Natural killer cell (primary cell): ENCODE measurements at regions not wholly inside any gene's neighbourhood (a gene's known extent, or its start where the extent isn't known, plus 50 kb on each side); places are given as distances from the start of the nearest gene placed in this dataset.

ENCODE experiments used
- ATAC-seq, 3 donors: fragments of 150-1000 bp in 2 of 3; fragments of 200-7000 bp in 1 of 3; cut with Tn5 transposase; 1 replicate in 1 of 3; 2 replicates in 2 of 3; pipeline ENCODE4 v1.10.0; 2021; ENCODE audit warnings: mild to moderate bottlenecking in 2 of 3, moderate library complexity in 2 of 3
- DNase-seq, 2 donors: peaks; one replicate each; pipeline versions ENCODE4 v3.0.0 to v3.0.0-alpha.2; 2013 to 2021; ENCODE audit warnings: mixed read lengths in 1 of 2
- H3K27ac ChIP-seq: one replicate; pipeline ENCODE4 v1.5.1; 2013; ENCODE audit warnings: mild to moderate bottlenecking, low read length
- H3K27me3 ChIP-seq: one replicate; pipeline ENCODE4 v1.6.1; 2013; ENCODE audit warnings: low read length; ENCODE audit not compliant: control insufficient read depth, insufficient read depth
- H3K36me3 ChIP-seq: one replicate; pipeline ENCODE4 v1.6.1; 2013; ENCODE audit warnings: low read length; ENCODE audit not compliant: control insufficient read depth, insufficient read depth
- H3K4me1 ChIP-seq: one replicate; pipeline ENCODE4 v1.6.1; 2013; ENCODE audit warnings: low read length; ENCODE audit not compliant: control insufficient read depth, insufficient read depth
- H3K4me3 ChIP-seq: one replicate; pipeline ENCODE4 v1.5.1; 2013; ENCODE audit warnings: low read length
- H3K9me3 ChIP-seq: one replicate; pipeline ENCODE4 v1.6.1; 2013; ENCODE audit warnings: low read length; ENCODE audit not compliant: control insufficient read depth, insufficient read depth
- H3K27ac Mint-ChIP-seq, 2 donors: one replicate each; pipeline ENCODE4 v1.8.0; 2022; ENCODE audit warnings: mild to moderate bottlenecking in 2 of 2, mixed read lengths in 2 of 2, moderate library complexity in 1 of 2
- H3K27me3 Mint-ChIP-seq, 2 donors: one replicate each; pipeline ENCODE4 v1.8.0; 2022; ENCODE audit warnings: low read depth in 2 of 2, mixed read lengths in 2 of 2
- H3K36me3 Mint-ChIP-seq: one replicate; pipeline ENCODE4 v1.8.0; 2022; ENCODE audit warnings: mixed read lengths
- H3K4me1 Mint-ChIP-seq, 2 donors: one replicate each; pipeline ENCODE4 v1.8.0; 2022; ENCODE audit warnings: mixed read lengths in 2 of 2
- H3K4me3 Mint-ChIP-seq: one replicate; pipeline ENCODE4 v1.8.0; 2022; ENCODE audit warnings: mild to moderate bottlenecking, moderate library complexity, mixed read lengths
- H3K9me3 Mint-ChIP-seq, 2 donors: one replicate each; pipeline ENCODE4 v1.8.0; 2022; ENCODE audit warnings: mixed read lengths in 2 of 2
- WGBS: methylation state at CpG from one replicate; pipeline ENCODE4 v1.1.7; 2013; ENCODE audit warnings: missing lambda C conversion rate; ENCODE audit not compliant: insufficient coverage; 5-methylcytosine and 5-hydroxymethylcytosine counted together
- intact Hi-C: fragments of 100-400 bp; cut with micrococcal nuclease; formaldehyde crosslinking; loops from one replicate; pipeline ENCODE4 v1.14.2; 2022
- TF ChIP-seq, protein P1 (sequence below): fragments of 200-600 bp; IDR thresholded peaks from one replicate; pipeline ENCODE4 v1.8.0; 2022; ENCODE audit warnings: antibody characterized with exemption

DNA sequence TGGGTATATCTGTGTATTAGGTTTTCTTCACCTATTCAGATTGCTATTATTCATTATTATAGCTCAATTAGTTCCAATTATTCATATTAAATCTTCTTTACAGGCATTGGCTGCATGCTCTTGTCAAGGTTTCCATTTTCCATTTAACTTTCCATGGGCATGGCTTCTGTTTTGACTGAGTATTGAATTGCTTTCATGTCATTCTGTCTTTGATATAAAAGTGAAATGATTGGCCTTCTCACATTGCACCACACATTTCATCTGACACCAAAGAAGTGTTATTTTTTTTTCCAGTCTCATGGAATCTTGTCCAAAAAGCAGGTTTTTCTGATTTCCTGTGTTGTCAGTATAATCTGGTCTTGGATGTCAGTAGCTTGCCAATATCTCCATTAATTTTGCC, 1244.3 kb downstream of the RAPGEF2 start:
- intact Hi-C loops, result no loop called here
- ATAC-seq, result no peak
- no peaks in the 10 kb centered on the region for H3K4me1 Mint-ChIP-seq
- no peaks in the 10 kb centered on the region for H3K36me3 ChIP-seq
- H3K4me1 ChIP-seq, result no peaks in the 10 kb centered on the region
- no peak overlapping the region for H3K27ac ChIP-seq
- no peak overlapping the region for H3K4me3 Mint-ChIP-seq
- TF ChIP-seq, protein P1, sequence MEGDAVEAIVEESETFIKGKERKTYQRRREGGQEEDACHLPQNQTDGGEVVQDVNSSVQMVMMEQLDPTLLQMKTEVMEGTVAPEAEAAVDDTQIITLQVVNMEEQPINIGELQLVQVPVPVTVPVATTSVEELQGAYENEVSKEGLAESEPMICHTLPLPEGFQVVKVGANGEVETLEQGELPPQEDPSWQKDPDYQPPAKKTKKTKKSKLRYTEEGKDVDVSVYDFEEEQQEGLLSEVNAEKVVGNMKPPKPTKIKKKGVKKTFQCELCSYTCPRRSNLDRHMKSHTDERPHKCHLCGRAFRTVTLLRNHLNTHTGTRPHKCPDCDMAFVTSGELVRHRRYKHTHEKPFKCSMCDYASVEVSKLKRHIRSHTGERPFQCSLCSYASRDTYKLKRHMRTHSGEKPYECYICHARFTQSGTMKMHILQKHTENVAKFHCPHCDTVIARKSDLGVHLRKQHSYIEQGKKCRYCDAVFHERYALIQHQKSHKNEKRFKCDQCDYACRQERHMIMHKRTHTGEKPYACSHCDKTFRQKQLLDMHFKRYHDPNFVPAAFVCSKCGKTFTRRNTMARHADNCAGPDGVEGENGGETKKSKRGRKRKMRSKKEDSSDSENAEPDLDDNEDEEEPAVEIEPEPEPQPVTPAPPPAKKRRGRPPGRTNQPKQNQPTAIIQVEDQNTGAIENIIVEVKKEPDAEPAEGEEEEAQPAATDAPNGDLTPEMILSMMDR, result no peak
- H3K9me3 Mint-ChIP-seq, result peaks cover 17 to 20% of the 10 kb centered on the region in 2 donors
- DNase-seq, result no peak
- H3K27me3 ChIP-seq, result no peaks in the 10 kb centered on the region
- H3K36me3 Mint-ChIP-seq, result no peaks in the 10 kb centered on the region
- no peak overlapping the region for H3K27ac Mint-ChIP-seq
- H3K27me3 Mint-ChIP-seq, result no peaks in the 10 kb centered on the region
- no peak overlapping the region for H3K4me3 ChIP-seq
- peaks cover 2% of the 10 kb centered on the region for H3K9me3 ChIP-seq

DNA sequence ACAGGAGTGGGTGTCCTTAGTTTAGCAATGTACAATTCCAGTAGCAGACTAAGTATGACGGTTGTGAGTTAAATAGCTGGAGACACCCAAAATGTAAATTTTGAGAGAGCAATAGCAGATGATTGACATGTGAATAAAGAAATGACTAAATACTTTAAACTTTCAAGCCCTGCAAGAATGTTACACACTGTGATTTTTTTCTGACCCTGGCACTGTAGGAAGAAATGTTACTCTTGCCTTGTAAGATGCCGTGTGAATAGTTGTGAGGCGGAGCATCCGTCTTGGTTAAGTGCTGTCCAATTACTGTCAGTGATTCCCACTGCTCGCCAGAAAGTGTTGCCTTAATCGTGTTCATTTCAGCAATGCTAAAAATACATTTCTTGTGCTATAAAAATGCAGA, 1248.1 kb downstream of the RAPGEF2 start:
- H3K9me3 ChIP-seq, result no peaks in the 10 kb centered on the region
- no peak overlapping the region for H3K27ac Mint-ChIP-seq
- no peaks in the 10 kb centered on the region for H3K4me1 ChIP-seq
- WGBS, result 94% methylated on average over 6 of the region's 6 CpGs
- no peaks in the 10 kb centered on the region for H3K27me3 ChIP-seq
- H3K4me3 Mint-ChIP-seq, result no peak overlapping the region
- no peak for ATAC-seq
- H3K4me3 ChIP-seq, result no peak overlapping the region
- H3K9me3 Mint-ChIP-seq, result peaks cover 16 to 20% of the 10 kb centered on the region in 2 donors
- no peaks in the 10 kb centered on the region for H3K27me3 Mint-ChIP-seq
- H3K27ac ChIP-seq, result no peak overlapping the region
- H3K36me3 ChIP-seq, result no peaks in the 10 kb centered on the region
- no peaks in the 10 kb centered on the region for H3K4me1 Mint-ChIP-seq
- TF ChIP-seq, protein P1, result no peak
- intact Hi-C loops, result no loop called here
- H3K36me3 Mint-ChIP-seq, result no peaks in the 10 kb centered on the region
- DNase-seq, result no peak

DNA sequence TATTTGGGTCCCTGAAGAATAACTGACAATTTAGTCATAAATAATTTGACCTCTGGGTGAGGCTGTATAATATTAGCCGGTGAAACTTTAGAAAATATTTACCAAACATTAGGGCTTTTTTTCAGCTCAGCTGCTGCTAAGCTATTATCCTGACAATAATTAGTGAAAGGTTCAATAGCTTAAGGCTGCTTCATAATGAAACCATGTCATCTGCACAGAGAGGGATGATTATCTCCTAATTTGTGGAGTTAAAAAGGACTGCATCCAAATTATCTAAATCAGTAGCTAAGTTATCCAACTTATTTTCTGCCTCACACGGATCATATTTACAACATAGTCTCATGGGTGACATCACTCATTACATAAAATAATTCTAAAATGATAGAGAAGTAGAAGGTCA, 1249.8 kb downstream of the RAPGEF2 start:
- Histone ChIP-seq H3K9me3 (no peaks in the 10 kb centered on the region), H3K4me1 (no peaks in the 10 kb centered on the region), H3K4me3 (no peak overlapping the region), H3K27ac (no peak overlapping the region), H3K36me3 (no peaks in the 10 kb centered on the region), H3K27me3 (no peaks in the 10 kb centered on the region)
- no peaks in the 10 kb centered on the region for H3K4me1 Mint-ChIP-seq
- intact Hi-C loops, result no loop called here
- no peak for DNase-seq
- no peak overlapping the region for H3K27ac Mint-ChIP-seq
- H3K36me3 Mint-ChIP-seq, result no peaks in the 10 kb centered on the region
- H3K9me3 Mint-ChIP-seq, result peaks cover 15 to 23% of the 10 kb centered on the region in 2 donors
- TF ChIP-seq, protein P1, result no peak
- no peak for ATAC-seq
- no CpG with 5 or more reads among the region's 2 CpGs for WGBS
- no peaks in the 10 kb centered on the region for H3K27me3 Mint-ChIP-seq
- H3K4me3 Mint-ChIP-seq, result no peak overlapping the region

DNA sequence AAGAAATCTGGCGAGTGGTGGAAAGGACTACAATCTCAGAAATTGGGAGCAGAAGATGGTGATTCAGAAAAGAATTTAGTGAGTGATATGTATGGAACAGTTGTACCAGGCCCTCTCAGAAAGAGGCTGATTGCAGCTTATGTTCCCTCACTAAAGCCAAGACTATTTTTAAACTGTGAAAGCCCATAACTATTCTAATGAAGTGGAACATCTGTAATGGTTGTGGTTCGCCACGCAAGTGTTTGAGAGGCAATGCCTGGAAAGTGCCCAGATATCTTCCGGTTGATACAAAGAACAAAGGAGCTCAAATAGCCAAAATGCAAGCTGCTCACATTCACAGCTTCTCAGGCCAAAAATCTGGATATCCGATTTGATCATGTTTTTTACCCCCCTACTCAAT, 1250.7 kb downstream of the RAPGEF2 start:
- H3K9me3 Mint-ChIP-seq, result peaks cover 13 to 18% of the 10 kb centered on the region in 2 donors
- H3K4me1 Mint-ChIP-seq, result no peaks in the 10 kb centered on the region
- no peaks in the 10 kb centered on the region for H3K4me1 ChIP-seq
- ATAC-seq (no peak), DNase-seq (no peak)
- no peak overlapping the region for H3K4me3 ChIP-seq
- H3K27me3 ChIP-seq, result no peaks in the 10 kb centered on the region
- H3K27ac ChIP-seq, result no peak overlapping the region
- H3K27me3 Mint-ChIP-seq, result no peaks in the 10 kb centered on the region
- no peaks in the 10 kb centered on the region for H3K36me3 ChIP-seq
- TF ChIP-seq, protein P1, result no peak
- H3K27ac Mint-ChIP-seq, result no peak overlapping the region
- H3K36me3 Mint-ChIP-seq, result no peaks in the 10 kb centered on the region
- no peak overlapping the region for H3K4me3 Mint-ChIP-seq
- WGBS, result 78% methylated on average over 5 of the region's 5 CpGs
- no peaks in the 10 kb centered on the region for H3K9me3 ChIP-seq
- intact Hi-C loops, result no loop called here
